Activated T-helper 17 cell treated with anti-CD3 and anti-CD28 coated beads, Interleukin-2, amount 50 U/mL, for 72 hours (primary cell): ENCODE measurements at regions not wholly inside any gene's neighbourhood (a gene's known extent, or its start where the extent isn't known, plus 50 kb on each side); places are given as distances from the start of the nearest gene placed in this dataset.

ENCODE experiments used
- ATAC-seq: fragments of 150-1000 bp; cut with Tn5 transposase; replicated peaks from 2 replicates; pipeline ENCODE4 v1.10.0; 2021; ENCODE audit warnings: mild to moderate bottlenecking, moderate library complexity
- H3K27ac Mint-ChIP-seq: one replicate; pipeline ENCODE4 v1.8.0; 2022; ENCODE audit warnings: mixed read lengths
- H3K27me3 Mint-ChIP-seq: one replicate; pipeline ENCODE4 v1.8.0; 2022; ENCODE audit warnings: mixed read lengths
- H3K36me3 Mint-ChIP-seq: one replicate; pipeline ENCODE4 v1.8.0; 2022; ENCODE audit warnings: low read depth, mild to moderate bottlenecking, mixed read lengths
- H3K4me1 Mint-ChIP-seq: one replicate; pipeline ENCODE4 v1.8.0; 2022; ENCODE audit warnings: mixed read lengths
- H3K4me3 Mint-ChIP-seq: one replicate; pipeline ENCODE4 v1.8.0; 2022; ENCODE audit warnings: mild to moderate bottlenecking, mixed read lengths
- H3K9me3 Mint-ChIP-seq: one replicate; pipeline ENCODE4 v1.8.0; 2022; ENCODE audit warnings: mixed read lengths

GRCh38 chr4:104726002-104726401 lies 231.3 kb upstream of the CXXC4 start:
- ATAC-seq: no peak
- Mint-ChIP-seq H3K27me3 (no peaks in the 10 kb centered on the region), H3K36me3 (no peaks in the 10 kb centered on the region), H3K4me3 (no peak overlapping the region), H3K4me1 (peaks cover 5% of the 10 kb centered on the region), H3K9me3 (no peaks in the 10 kb centered on the region), H3K27ac (no peak overlapping the region)

DNA sequence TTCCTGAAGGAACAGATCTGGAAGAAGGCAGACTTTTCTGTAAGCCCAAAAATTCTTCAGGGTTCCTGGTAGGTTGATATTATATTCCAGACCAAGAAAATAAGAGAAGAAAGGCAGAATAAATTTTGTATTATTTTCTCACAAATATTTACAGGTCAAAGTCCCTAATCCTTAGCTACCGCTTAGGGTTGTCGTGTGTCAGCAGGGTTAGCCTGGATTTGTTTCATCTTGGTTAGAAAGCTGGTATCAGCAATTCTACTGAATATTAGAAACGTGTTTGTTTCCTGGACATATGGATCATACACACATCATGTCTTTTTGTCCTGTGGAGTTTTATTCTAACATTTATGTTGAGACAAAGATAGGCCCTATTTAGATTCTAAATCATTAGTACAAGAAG lies 232.9 kb upstream of the CXXC4 start:
- ATAC-seq: no peak
- H3K36me3 Mint-ChIP-seq: no peaks in the 10 kb centered on the region
- H3K27me3 Mint-ChIP-seq: no peaks in the 10 kb centered on the region
- H3K4me3 Mint-ChIP-seq: no peak overlapping the region
- peaks cover 5% of the 10 kb centered on the region for H3K4me1 Mint-ChIP-seq
- no peak overlapping the region for H3K27ac Mint-ChIP-seq
- H3K9me3 Mint-ChIP-seq: no peaks in the 10 kb centered on the region

- H3K36me3 Mint-ChIP-seq: no peaks in the 10 kb centered on the region
- no peaks in the 10 kb centered on the region for H3K27me3 Mint-ChIP-seq
- H3K4me3 Mint-ChIP-seq: no peak overlapping the region
- peak; percentile 83 for ATAC-seq
- no peak overlapping the region for H3K27ac Mint-ChIP-seq
- no peaks in the 10 kb centered on the region for H3K9me3 Mint-ChIP-seq
- peaks cover 5% of the 10 kb centered on the region for H3K4me1 Mint-ChIP-seq
Observed at GRCh38 chr4:104728380-104729122, 233.9 kb upstream of the CXXC4 start.

DNA sequence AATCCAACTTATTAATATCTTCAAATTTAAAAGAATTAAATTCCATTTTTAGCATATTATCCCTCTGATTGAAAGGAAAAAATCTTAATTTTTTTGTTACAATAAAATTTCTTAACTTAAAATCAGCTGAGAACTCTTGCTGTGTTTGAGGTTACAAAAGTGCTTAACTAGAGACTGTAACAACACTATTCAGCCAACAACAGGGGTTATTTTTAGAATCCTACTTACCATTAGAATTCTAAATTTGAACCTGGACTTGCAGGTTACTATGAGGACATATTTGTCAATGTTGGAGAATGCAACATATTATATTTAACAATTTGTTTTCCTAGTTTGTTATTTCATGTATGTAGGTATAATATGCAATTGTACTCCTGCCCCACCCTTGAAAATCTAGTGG lies 238.1 kb upstream of the CXXC4 start:
- Mint-ChIP-seq H3K27me3 (peaks cover 4% of the 10 kb centered on the region), H3K9me3 (no peaks in the 10 kb centered on the region), H3K27ac (no peak overlapping the region), H3K36me3 (no peaks in the 10 kb centered on the region), H3K4me3 (no peak overlapping the region), H3K4me1 (peaks cover 5% of the 10 kb centered on the region)
- ATAC-seq: no peak

- no peak for ATAC-seq
- H3K4me3 Mint-ChIP-seq: no peak overlapping the region
- H3K27me3 Mint-ChIP-seq: peaks cover 4% of the 10 kb centered on the region
- no peaks in the 10 kb centered on the region for H3K4me1 Mint-ChIP-seq
- no peaks in the 10 kb centered on the region for H3K36me3 Mint-ChIP-seq
- H3K9me3 Mint-ChIP-seq: no peaks in the 10 kb centered on the region
- H3K27ac Mint-ChIP-seq: no peak overlapping the region
Observed at GRCh38 chr4:104735174-104735573, 240.5 kb upstream of the CXXC4 start.

DNA sequence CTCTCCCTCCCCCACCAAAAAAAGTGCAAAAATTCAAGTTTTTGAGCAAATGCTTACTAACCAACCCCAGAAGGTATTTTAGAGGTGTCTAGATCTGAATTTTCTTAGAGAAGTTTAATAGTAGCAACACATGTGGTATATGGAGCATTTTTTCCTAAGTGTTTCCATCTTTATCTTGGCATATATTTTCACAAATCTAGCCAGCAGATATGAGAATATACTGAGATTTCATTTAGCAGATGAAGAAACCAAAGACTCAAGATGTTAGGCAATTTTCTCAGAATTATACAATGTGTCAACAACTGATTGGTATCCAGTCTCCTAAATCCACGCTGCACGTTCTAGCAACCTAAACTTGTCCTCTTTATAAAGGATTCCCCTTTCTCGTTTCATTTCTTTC lies 245.5 kb upstream of the CXXC4 start:
- no peaks in the 10 kb centered on the region for H3K4me1 Mint-ChIP-seq
- H3K4me3 Mint-ChIP-seq: no peak overlapping the region
- peaks cover 4% of the 10 kb centered on the region for H3K27me3 Mint-ChIP-seq
- no peak overlapping the region for H3K27ac Mint-ChIP-seq
- H3K36me3 Mint-ChIP-seq: no peaks in the 10 kb centered on the region
- H3K9me3 Mint-ChIP-seq: no peaks in the 10 kb centered on the region
- ATAC-seq: no peak

- Mint-ChIP-seq H3K27me3 (no peaks in the 10 kb centered on the region), H3K9me3 (no peaks in the 10 kb centered on the region), H3K4me3 (no peak overlapping the region), H3K36me3 (no peaks in the 10 kb centered on the region), H3K4me1 (no peaks in the 10 kb centered on the region), H3K27ac (no peak overlapping the region)
- ATAC-seq: no peak
Observed at GRCh38 chr4:104743215-104743653, 248.5 kb upstream of the CXXC4 start.

DNA sequence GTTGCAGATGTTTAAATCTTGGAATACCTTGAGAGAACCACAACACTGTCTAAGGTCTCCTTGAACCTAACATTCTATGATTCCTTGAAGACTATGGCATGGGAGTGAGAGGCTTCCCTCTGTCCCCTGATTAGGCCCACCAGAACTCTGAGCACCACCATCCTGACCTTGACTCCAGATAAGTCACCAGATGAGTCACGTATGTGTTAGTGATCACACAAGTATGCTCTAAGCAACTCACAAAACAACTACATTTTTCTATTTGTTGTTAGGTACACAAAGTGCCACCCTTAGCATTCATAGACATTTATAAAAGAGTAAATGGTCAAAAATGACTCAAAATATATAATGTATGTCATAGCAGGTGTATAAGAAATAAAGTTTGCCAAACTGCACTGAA lies 252.9 kb upstream of the CXXC4 start:
- H3K36me3 Mint-ChIP-seq: no peaks in the 10 kb centered on the region
- ATAC-seq: no peak
- H3K9me3 Mint-ChIP-seq: no peaks in the 10 kb centered on the region
- H3K27ac Mint-ChIP-seq: no peak overlapping the region
- no peaks in the 10 kb centered on the region for H3K27me3 Mint-ChIP-seq
- H3K4me3 Mint-ChIP-seq: no peak overlapping the region
- H3K4me1 Mint-ChIP-seq: no peaks in the 10 kb centered on the region

- no peaks in the 10 kb centered on the region for H3K36me3 Mint-ChIP-seq
- no peak overlapping the region for H3K27ac Mint-ChIP-seq
- H3K9me3 Mint-ChIP-seq: peaks cover 2% of the 10 kb centered on the region
- H3K4me1 Mint-ChIP-seq: no peaks in the 10 kb centered on the region
- H3K4me3 Mint-ChIP-seq: no peak overlapping the region
- peak; percentile 59 for ATAC-seq
- H3K27me3 Mint-ChIP-seq: no peaks in the 10 kb centered on the region
Observed at GRCh38 chr4:104749062-104749461, 254.4 kb upstream of the CXXC4 start.

DNA sequence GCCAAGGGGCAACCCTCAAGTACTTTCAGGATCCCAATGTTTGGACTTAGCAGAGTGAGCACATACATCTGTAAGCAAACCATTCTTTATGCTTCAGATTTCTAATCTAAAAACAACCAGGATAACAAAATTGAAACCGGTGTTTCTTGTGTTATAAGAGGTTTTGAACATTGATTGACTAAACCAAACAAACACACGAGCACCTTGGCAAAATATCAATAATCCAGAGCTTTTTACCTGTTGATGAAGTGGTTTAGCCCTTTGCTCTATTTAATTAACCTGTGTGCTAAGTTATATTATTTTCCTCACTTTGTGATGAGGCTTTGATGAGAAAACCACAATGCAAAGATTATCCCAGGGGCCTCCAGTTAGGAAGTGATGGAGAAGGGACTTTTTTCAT lies 255.3 kb upstream of the CXXC4 start:
- H3K9me3 Mint-ChIP-seq: peaks cover 4% of the 10 kb centered on the region
- H3K27ac Mint-ChIP-seq: no peak overlapping the region
- ATAC-seq: no peak
- no peaks in the 10 kb centered on the region for H3K36me3 Mint-ChIP-seq
- H3K4me3 Mint-ChIP-seq: no peak overlapping the region
- no peaks in the 10 kb centered on the region for H3K27me3 Mint-ChIP-seq
- H3K4me1 Mint-ChIP-seq: no peaks in the 10 kb centered on the region

- H3K27me3 Mint-ChIP-seq: no peaks in the 10 kb centered on the region
- peaks cover 4% of the 10 kb centered on the region for H3K9me3 Mint-ChIP-seq
- H3K36me3 Mint-ChIP-seq: no peaks in the 10 kb centered on the region
- no peak for ATAC-seq
- H3K4me1 Mint-ChIP-seq: no peaks in the 10 kb centered on the region
- H3K4me3 Mint-ChIP-seq: no peak overlapping the region
- H3K27ac Mint-ChIP-seq: no peak overlapping the region
Observed at GRCh38 chr4:104751468-104751867, 256.8 kb upstream of the CXXC4 start.

DNA sequence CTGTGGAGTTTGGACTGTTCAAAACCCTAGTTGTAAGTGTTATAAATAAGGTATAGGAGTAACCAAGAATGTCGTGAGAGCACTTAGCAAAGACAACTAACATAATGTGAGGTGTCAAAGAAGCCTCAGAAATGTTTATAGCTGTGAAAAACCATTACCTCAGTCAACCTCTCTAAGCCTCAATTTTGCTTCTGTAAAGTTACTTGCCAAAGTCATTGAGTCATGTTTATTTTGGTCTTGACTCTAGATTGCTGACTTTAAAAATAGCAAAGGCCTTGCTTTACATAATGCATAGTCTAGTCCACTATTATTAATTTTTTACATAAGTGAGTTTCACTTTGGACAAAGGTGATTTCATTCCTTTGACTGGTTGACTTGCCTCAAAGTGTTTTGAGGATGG lies 257.6 kb upstream of the CXXC4 start:
- no peak overlapping the region for H3K4me3 Mint-ChIP-seq

DNA sequence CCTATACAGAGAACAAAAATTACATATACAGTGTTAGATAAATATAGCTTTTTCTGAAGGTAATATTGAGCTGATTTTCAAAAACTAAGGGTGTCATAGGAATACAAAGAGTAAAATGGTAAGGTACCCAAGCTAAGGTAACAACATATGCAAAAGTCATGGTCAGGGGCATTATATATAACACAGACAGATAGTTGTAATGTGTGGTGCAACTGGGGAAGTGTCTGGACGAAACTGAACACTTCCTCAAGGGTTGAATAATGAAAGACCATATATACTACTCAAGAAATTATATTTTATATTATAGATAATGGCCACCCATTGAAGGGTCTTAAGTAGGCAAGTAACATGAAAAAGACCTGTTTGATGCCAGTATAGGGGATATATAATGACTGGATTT lies 262.1 kb upstream of the CXXC4 start:
- H3K27ac Mint-ChIP-seq: no peak overlapping the region
- no peak overlapping the region for H3K4me3 Mint-ChIP-seq
- H3K4me1 Mint-ChIP-seq: no peaks in the 10 kb centered on the region
- H3K36me3 Mint-ChIP-seq: no peaks in the 10 kb centered on the region
- H3K27me3 Mint-ChIP-seq: no peaks in the 10 kb centered on the region
- no peak for ATAC-seq
- H3K9me3 Mint-ChIP-seq: peaks cover 4% of the 10 kb centered on the region

More for the DNA sequence above, 257.6 kb upstream of the CXXC4 start:
- H3K27ac Mint-ChIP-seq: no peak overlapping the region
- H3K4me1 Mint-ChIP-seq: no peaks in the 10 kb centered on the region
- H3K36me3 Mint-ChIP-seq: no peaks in the 10 kb centered on the region
- H3K9me3 Mint-ChIP-seq: peaks cover 4% of the 10 kb centered on the region
- no peaks in the 10 kb centered on the region for H3K27me3 Mint-ChIP-seq
- ATAC-seq: no peak

DNA sequence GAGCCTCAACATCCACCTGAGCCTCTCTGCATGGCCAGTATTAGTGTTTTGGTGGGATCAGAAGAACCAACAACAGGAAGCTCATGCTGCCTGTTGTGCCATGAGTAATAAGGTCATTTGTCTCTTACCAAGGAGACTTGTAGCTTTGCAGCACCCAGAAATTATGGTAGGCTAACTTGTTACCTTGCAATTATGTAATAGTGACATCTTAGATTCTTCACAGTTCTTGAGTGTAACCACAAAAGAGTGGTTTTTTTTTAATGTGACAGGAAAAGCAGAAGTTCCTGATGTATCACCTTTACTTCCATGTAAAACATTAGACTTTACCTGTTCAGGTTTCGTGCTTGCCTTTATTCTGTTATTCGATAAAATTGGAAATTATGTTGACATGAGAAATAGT lies 263.9 kb upstream of the CXXC4 start:
- no peaks in the 10 kb centered on the region for H3K36me3 Mint-ChIP-seq
- no peak overlapping the region for H3K27ac Mint-ChIP-seq
- no peaks in the 10 kb centered on the region for H3K27me3 Mint-ChIP-seq
- no peak for ATAC-seq
- H3K4me3 Mint-ChIP-seq: no peak overlapping the region
- H3K9me3 Mint-ChIP-seq: peaks cover 4% of the 10 kb centered on the region
- no peaks in the 10 kb centered on the region for H3K4me1 Mint-ChIP-seq

GRCh38 chr4:104763554-104764222 lies 269.0 kb upstream of the CXXC4 start:
- Mint-ChIP-seq H3K27me3 (no peaks in the 10 kb centered on the region), H3K4me1 (no peaks in the 10 kb centered on the region), H3K4me3 (no peak overlapping the region), H3K36me3 (no peaks in the 10 kb centered on the region), H3K27ac (no peak overlapping the region), H3K9me3 (no peaks in the 10 kb centered on the region)
- no peak for ATAC-seq
